A673 (cell line): ENCODE measurements at regions not wholly inside any gene's neighbourhood (a gene's known extent, or its start where the extent isn't known, plus 50 kb on each side); places are given as distances from the start of the nearest gene placed in this dataset.

Experiments
- BruUV-seq: library from RNA; stranded (reverse); fragments of 400-500 nt; replicated peaks from 2 replicates; lab custom pipeline; 2021; lab: Mats Ljungman, UMichigan
- CTCF ChIA-PET: fragments of 300-600 bp; sonication (Branson Sonifier 250); formaldehyde crosslinking; loops from one replicate; lab custom pipeline; 2022; ENCODE audit warnings: antibody characterized with exemption; lab: Charles Lee
- POLR2A ChIA-PET: fragments of 300-600 bp; sonication (Branson Sonifier 250); formaldehyde crosslinking; loops from one replicate; lab custom pipeline; 2022; ENCODE audit warnings: antibody characterized with exemption; ENCODE audit not compliant: low non-redundant PET; lab: Charles Lee
- DNase-seq: peaks from one replicate; pipeline ENCODE4 v3.0.0-alpha.2; 2015; ENCODE audit warnings: low spot score
- H3K27ac ChIP-seq: fragments of 200-600 bp; sonication (generic); 2 replicates; pipeline ENCODE4 v1.5.1; 2016; ENCODE audit warnings: mixed run types, low read depth, mild to moderate bottlenecking, mixed read lengths, antibody characterized with exemption, low read length; ENCODE audit not compliant: poor library complexity, severe bottlenecking
- H3K27me3 ChIP-seq: fragments of 200-600 bp; sonication (generic); replicated peaks from 2 replicates; pipeline ENCODE4 v1.6.1; 2017; ENCODE audit warnings: mixed run types, low read depth, mild to moderate bottlenecking, mixed read lengths, antibody characterized with exemption, low read length; ENCODE audit not compliant: insufficient read depth, poor library complexity
- H3K36me3 ChIP-seq: fragments of 200-600 bp; sonication (generic); 2 replicates; pipeline ENCODE4 v1.6.1; 2016; ENCODE audit warnings: mixed run types, mild to moderate bottlenecking, mixed read lengths, antibody characterized with exemption, low read length; ENCODE audit not compliant: insufficient read depth, poor library complexity, severe bottlenecking
- H3K4me1 ChIP-seq: fragments of 200-600 bp; sonication (generic); 2 replicates; pipeline ENCODE4 v1.6.1; 2017; ENCODE audit warnings: mixed run types, mild to moderate bottlenecking, mixed read lengths, antibody characterized with exemption, low read length; ENCODE audit not compliant: insufficient read depth, poor library complexity, severe bottlenecking
- H3K4me3 ChIP-seq: fragments of 200-600 bp; sonication (generic); 2 replicates; pipeline ENCODE4 v1.5.1; 2016; ENCODE audit warnings: low read depth, mixed run types, mild to moderate bottlenecking, mixed read lengths, low read length; ENCODE audit not compliant: poor library complexity, severe bottlenecking
- H3K9me3 ChIP-seq: fragments of 200-600 bp; sonication (generic); 2 replicates; pipeline ENCODE4 v1.6.1; 2016; ENCODE audit warnings: mixed run types, low read depth, mild to moderate bottlenecking, mixed read lengths, antibody characterized with exemption, low read length; ENCODE audit not compliant: poor library complexity, severe bottlenecking
- EZH2 ChIP-seq: fragments of 200-600 bp; sonication (generic); IDR thresholded peaks from 2 replicates; pipeline ENCODE4 v1.6.1; 2017; ENCODE audit warnings: borderline replicate concordance, low read depth, mild to moderate bottlenecking, mixed read lengths, antibody characterized with exemption, low read length; ENCODE audit not compliant: poor library complexity, severe bottlenecking
- intact Hi-C: fragments of 100-400 bp; cut with micrococcal nuclease; formaldehyde crosslinking; loops from one replicate; pipeline ENCODE4 v1.10.0; 2022; ENCODE audit not compliant: unreplicated experiment
- TF ChIP-seq, protein P1 (sequence below): fragments of 300-800, 200-600 bp; sonication (generic); conservative IDR thresholded peaks from 2 replicates; pipeline ENCODE4 v1.5.1; 2017; ENCODE audit warnings: low read depth, mild to moderate bottlenecking, antibody characterized with exemption, low read length, moderate library complexity, mixed read lengths

GRCh38 chr2:5094192-5094591, 598.0 kb upstream of the SOX11 start:
- Histone ChIP-seq H3K27me3 (no peaks in the 10 kb centered on the region), H3K4me1 (no peaks in the 10 kb centered on the region), H3K27ac (no peak overlapping the region), H3K4me3 (no peak overlapping the region), H3K36me3 (no peaks in the 10 kb centered on the region), H3K9me3 (no peaks in the 10 kb centered on the region)
- ChIA-PET POLR2A (no interaction called here), CTCF (no interaction called here)
- intact Hi-C loops = no loop called here
- DNase-seq = no peak
- no TSS peak for BruUV-seq
- TF ChIP-seq, protein P1, sequence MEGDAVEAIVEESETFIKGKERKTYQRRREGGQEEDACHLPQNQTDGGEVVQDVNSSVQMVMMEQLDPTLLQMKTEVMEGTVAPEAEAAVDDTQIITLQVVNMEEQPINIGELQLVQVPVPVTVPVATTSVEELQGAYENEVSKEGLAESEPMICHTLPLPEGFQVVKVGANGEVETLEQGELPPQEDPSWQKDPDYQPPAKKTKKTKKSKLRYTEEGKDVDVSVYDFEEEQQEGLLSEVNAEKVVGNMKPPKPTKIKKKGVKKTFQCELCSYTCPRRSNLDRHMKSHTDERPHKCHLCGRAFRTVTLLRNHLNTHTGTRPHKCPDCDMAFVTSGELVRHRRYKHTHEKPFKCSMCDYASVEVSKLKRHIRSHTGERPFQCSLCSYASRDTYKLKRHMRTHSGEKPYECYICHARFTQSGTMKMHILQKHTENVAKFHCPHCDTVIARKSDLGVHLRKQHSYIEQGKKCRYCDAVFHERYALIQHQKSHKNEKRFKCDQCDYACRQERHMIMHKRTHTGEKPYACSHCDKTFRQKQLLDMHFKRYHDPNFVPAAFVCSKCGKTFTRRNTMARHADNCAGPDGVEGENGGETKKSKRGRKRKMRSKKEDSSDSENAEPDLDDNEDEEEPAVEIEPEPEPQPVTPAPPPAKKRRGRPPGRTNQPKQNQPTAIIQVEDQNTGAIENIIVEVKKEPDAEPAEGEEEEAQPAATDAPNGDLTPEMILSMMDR = no peak
- TF ChIP-seq EZH2 = no peak

DNA sequence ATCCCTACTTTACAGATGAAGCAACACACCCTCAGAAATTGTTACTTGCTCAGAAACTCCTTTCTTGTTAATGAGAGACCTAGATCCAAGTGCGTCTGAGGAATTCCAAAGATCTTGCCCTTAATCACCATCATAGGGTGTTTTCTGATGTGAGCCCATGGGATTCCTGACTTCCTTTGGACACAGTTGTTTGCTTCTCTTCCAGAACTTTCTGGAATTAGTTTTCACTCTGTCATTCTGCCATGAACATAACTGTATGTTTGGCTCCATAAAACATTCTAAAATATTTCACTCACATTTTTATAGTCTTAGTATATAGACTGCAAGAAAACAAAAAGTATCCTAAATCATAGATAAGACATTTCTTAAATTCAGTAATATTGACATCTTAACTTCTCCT, 593.9 kb upstream of the SOX11 start:
- TF ChIP-seq, protein P1 = no peak
- TF ChIP-seq EZH2 = no peak
- no peak for DNase-seq
- no TSS peak for BruUV-seq
- Histone ChIP-seq H3K27me3 (no peaks in the 10 kb centered on the region), H3K27ac (no peak overlapping the region), H3K36me3 (no peaks in the 10 kb centered on the region), H3K4me3 (no peak overlapping the region), H3K9me3 (no peaks in the 10 kb centered on the region), H3K4me1 (no peaks in the 10 kb centered on the region)
- ChIA-PET CTCF (no interaction called here), POLR2A (no interaction called here)
- intact Hi-C loops = no loop called here

GRCh38 chr2:5102823-5103222, 589.4 kb upstream of the SOX11 start:
- intact Hi-C loops = no loop called here
- Histone ChIP-seq H3K4me1 (no peaks in the 10 kb centered on the region), H3K27me3 (no peaks in the 10 kb centered on the region), H3K27ac (no peak overlapping the region), H3K36me3 (no peaks in the 10 kb centered on the region), H3K4me3 (no peak overlapping the region), H3K9me3 (no peaks in the 10 kb centered on the region)
- DNase-seq = no peak
- no TSS peak for BruUV-seq
- ChIA-PET CTCF (interaction anchor here (0.6 kb wide), 1 partner anchor 25 kb away, joined by 5 read pairs; no protein-coding TSS in a partner anchor), POLR2A (no interaction called here)
- TF ChIP-seq EZH2 = no peak
- TF ChIP-seq, protein P1 = no peak
